ENCODE measurements at regions not wholly inside any gene's neighbourhood (a gene's known extent, or its start where the extent isn't known, plus 50 kb on each side); places are given as distances from the start of the nearest gene placed in this dataset.
"Not testable (repeated sequence)": the region's sequence is repeated elsewhere in the genome, so short reads cannot be mapped to it uniquely, and the experiment has no call there.

- no peak for DNase-seq (ENCODE audit: low spot score)
- in situ Hi-C loops (cut with HindIII; ENCODE audit: low sequenced_read_pairs): no loop called here
Observed at GRCh38 chr9:96108691-96109380, 193.1 kb downstream of the HSD17B3 start.

GRCh38 chr9:96107436-96107835, 194.5 kb downstream of the HSD17B3 start:
- no peak for DNase-seq (ENCODE audit: low spot score)

DNA sequence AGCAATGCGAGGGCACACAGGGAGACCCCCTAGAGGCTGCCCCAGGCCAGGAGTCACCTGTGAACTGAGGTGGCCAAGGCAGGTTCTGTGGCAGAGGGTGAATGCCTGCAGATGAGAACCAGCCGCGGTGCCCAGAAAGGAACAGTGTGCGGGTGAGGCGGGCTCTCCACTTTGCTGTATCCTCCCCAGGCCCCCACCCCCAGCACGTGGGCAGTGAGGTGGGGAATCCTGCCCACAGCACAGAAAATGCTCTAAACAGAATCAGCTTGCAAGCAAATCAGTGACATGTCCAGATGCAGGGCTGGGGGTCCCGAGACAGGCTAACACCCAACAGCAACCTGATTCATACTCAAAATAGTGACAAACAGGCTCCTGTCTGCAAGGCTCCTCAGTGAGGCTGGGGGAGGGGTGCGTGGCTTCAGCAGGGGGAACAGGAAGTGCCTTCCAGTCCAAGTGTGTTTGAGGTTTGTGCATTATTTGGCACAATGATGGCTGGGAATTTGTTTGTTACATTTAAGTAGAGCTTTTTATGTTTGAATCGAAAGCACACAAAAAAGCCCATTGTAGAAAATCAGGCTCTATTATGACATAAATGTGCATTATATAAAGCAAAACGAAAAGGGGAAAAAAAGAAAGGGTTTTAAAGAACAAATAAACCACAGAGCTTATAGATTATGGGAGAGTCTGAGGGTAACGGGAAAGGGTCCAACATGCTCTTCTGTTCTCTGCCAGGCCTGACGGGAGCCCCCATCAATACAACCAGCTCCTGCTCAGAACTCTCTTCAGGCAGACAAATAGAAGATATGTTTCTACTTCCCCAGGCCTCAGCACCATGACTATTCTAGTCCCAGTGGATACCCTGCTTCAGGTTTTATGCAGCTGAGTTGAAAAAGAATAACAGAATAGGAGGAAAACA, 201.3 kb downstream of the HSD17B3 start:
- DNase-seq (ENCODE audit: low spot score): no peak
- in situ Hi-C loops (cut with HindIII; ENCODE audit: low sequenced_read_pairs): no loop called here

More at GRCh38 chr9:96107436-96107835, 194.5 kb downstream of the HSD17B3 start:
- in situ Hi-C loops (cut with HindIII; ENCODE audit: low sequenced_read_pairs): no loop called here

GRCh38 chr9:96090630-96091029, 211.3 kb downstream of the HSD17B3 start:
- in situ Hi-C loops (cut with HindIII; ENCODE audit: low sequenced_read_pairs); DNase-seq (ENCODE audit: low spot score): not testable (repeated sequence)

DNA sequence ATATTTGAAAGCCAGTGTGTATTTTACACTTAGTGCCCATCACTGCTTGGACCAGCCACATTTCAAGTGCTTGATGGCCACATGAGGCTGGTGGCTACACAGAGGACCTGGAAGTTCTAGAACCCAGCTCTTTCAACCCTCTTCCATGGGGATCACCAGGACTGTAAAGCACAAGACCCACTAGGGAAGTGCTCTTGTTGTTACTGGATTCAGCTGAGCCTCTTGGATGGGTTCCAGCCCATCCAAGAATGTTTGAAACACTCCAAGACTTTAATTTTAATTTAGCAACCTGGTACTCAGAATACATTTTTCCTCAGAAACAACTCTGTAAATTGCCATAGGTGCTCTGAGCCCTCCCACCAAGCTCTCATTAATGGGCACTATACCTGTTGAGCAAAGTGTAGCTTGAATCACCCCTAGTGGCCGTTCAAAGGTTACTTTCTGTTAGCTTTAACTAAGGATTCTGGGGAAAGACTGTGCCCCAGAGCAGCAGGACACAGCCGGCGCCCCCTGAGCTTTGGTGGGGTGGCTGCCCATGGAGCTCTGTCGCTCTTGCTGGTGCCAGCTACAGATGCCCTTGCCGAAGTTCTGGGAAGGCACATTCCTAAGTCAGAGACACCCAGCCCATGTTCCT, 212.4 kb downstream of the HSD17B3 start:
- in situ Hi-C loops (cut with HindIII; ENCODE audit: low sequenced_read_pairs): no loop called here
- no peak for DNase-seq (ENCODE audit: low spot score)

DNA sequence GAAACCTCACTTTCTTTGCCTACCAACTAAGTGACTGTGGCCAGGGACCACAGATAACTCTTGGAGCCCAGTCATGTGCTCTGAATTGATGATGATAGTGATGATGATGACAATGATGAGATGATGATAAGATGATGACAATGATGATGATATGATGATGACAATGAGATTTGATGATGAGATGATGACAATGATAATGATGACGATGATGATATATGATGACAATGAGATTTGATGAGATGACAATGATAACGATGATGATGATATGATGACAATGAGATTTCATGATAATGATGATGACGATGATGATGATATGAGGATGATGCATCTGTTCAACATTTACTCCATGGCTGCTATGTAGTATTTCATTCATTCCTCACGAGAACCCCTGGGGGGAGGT, 213.0 kb downstream of the ERCC6L2 start:
- DNase-seq (ENCODE audit: low spot score): no peak
- in situ Hi-C loops (cut with HindIII; ENCODE audit: low sequenced_read_pairs): no loop called here

DNA sequence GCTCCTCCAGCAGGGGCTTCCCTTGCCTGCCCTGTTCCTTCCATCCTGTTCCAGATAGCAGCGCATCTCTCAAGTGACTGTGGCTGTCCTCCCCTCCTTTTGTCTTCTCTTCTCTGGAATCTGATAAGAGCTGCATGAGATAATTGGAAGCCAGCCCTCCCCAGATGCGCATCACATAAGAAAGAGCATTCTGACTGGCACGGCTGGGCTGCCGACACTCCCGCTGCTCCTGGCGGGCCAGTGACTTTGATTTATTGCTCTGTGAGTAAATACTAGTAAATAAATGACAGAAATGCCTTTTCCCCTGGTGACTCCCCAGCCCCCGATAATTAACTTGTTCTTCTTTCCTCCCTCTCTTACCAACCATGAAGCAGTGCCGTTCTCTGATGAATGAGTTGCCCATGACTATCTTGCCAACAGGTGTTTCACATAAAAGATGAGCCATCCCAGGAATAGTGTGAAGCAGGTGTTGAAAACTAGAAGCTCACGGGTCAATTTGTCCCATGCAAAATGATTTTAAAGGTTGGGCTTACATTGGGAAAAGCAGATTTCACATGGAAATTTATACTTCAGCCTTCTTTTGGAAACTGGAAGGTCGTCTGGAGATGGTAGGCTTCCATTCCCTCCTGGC, 212.3 kb downstream of the ERCC6L2 start:
- DNase-seq (ENCODE audit: low spot score): no peak
- in situ Hi-C loops (cut with HindIII; ENCODE audit: low sequenced_read_pairs): no loop called here

- DNase-seq (ENCODE audit: low spot score): no peak
- in situ Hi-C loops (cut with HindIII; ENCODE audit: low sequenced_read_pairs): no loop called here
Observed at GRCh38 chr9:96086936-96087571, 211.6 kb downstream of the ERCC6L2 start.

DNA sequence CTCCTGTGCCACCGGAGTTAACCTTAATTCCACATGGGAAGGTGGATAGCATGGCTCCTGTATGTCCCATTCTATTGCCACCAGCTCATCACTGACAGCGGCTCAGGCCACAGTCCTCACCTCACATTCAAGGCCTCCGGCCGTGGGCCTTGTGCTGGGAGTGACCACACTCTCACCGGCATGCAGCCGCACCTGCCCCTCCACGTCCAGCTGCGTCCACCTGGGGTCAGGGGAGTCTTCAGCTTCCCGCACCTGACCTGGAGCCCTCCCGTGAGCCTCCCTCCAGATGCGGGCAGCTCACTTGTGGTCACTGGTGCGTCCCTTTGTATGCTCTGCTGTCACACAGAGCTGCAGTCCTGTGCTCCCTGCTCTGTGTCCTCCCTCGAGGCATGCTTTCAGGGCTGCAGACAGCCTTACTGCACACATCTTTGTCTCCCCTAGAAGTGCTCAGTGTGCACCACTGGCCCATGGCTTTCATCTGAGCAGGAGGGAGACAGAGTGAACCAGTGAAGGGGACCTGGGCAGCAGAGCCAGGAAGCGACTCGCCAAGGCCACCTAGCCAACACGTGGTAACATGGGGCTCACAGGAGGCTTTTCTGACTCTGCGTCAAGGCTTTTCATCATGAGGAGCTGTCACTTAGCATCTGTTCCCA, 210.1 kb downstream of the ERCC6L2 start:
- in situ Hi-C loops (cut with HindIII; ENCODE audit: low sequenced_read_pairs): no loop called here

DNA sequence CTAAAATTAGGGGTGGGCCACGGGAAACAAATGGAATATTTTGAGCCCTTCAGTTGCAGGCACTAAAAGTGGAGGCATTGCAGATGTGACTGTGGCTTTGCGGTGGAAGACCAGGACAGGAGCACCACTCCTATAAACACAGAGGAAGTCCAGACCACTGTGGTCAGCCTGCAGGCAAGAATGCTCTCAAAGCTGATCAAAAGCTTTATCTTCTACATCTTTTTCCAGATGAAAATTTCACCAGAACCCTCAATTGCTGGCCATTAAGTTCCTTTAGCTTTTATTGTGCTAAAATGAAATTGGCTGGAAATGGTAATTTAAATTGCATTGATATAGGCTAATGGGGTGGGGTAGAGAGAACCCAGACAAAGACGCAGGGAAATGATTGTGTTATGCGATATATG, 208.8 kb downstream of the ERCC6L2 start:
- in situ Hi-C loops (cut with HindIII; ENCODE audit: low sequenced_read_pairs): no loop called here
- DNase-seq (ENCODE audit: low spot score): no peak

More for the DNA sequence above, 210.1 kb downstream of the ERCC6L2 start:
- no peak for DNase-seq (ENCODE audit: low spot score)

- DNase-seq (ENCODE audit: low spot score): no peak
- in situ Hi-C loops (cut with HindIII; ENCODE audit: low sequenced_read_pairs): no loop called here
Observed at GRCh38 chr9:96082516-96083232, 207.2 kb downstream of the ERCC6L2 start.

DNA sequence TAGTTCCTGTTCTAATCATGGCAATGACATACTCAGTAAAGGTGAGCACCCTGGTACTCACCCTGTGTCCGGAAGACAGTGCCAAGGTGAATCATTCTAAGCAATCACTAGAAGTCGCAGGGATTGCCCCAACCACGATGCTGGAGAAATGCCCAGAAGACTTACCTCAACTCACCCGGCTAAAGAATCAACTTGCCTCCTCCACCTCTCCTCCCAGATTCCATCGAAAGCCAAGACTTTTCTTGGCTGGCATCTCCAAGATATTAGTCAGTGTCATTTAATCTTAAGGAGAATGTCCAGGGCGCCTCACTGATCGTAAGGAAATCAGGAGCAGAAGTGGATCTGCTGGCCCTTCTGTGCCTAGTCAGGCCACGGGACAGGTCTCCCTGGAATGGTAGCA, 204.9 kb downstream of the ERCC6L2 start:
- no peak for DNase-seq (ENCODE audit: low spot score)
- in situ Hi-C loops (cut with HindIII; ENCODE audit: low sequenced_read_pairs): no loop called here

- no peak for DNase-seq (ENCODE audit: low spot score)
- in situ Hi-C loops (cut with HindIII; ENCODE audit: low sequenced_read_pairs): no loop called here
Observed at GRCh38 chr9:96079779-96080178, 204.3 kb downstream of the ERCC6L2 start.

DNA sequence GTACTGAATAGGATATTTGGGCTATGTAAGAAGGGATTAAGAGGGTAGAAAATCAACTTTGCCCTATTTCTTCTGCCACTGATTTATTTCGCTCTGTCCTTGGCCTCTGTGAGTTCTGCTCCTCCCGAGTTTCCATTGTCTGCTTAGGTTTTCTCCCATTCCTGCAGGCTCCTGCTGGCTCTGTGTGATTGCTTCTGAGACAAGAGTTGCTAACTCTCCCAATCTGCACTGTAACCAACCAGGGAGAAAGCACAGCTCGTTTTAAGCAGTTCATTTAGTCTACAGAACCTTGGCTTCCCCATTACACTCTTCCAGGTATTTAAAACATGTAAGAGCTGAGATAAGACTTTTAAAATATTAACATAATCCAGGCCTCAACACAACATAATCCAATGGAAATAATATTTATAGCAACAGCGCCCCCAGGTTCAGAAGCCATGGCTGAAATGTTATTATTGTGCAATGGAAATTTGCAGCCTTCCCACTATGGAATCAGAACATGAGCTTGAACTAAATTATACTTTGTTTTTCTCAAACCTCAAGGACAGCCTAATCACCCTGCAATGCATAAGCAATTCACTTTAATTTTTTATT, 203.5 kb downstream of the ERCC6L2 start:
- in situ Hi-C loops (cut with HindIII; ENCODE audit: low sequenced_read_pairs): no loop called here
- no peak for DNase-seq (ENCODE audit: low spot score)

DNA sequence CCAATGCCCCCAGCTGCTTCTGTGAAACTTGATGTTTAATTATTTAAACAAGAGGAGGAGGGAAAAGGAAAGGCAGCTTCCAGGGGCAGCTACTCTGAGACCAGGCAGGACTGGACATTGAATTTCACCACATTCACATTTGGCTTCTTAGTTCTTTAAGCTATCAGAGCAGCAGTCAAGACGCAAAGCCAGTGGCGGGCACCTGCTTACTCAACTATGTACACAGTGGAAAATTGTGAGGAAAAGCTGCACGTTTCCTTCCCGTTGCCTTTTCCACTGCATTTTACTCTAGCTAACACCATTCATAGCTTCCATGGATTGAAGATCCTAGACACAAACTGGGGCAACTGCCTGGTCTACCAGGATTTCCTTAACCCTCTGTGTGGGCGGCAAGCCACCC, 200.3 kb downstream of the ERCC6L2 start:
- in situ Hi-C loops (cut with HindIII; ENCODE audit: low sequenced_read_pairs): no loop called here
- DNase-seq (ENCODE audit: low spot score): no peak

GRCh38 chr9:96075111-96075510, 199.6 kb downstream of the ERCC6L2 start:
- in situ Hi-C loops (cut with HindIII; ENCODE audit: low sequenced_read_pairs): no loop called here
- no peak for DNase-seq (ENCODE audit: low spot score)

GRCh38 chr9:96073531-96074480, 198.3 kb downstream of the ERCC6L2 start:
- in situ Hi-C loops (cut with HindIII; ENCODE audit: low sequenced_read_pairs): no loop called here
- no peak for DNase-seq (ENCODE audit: low spot score)

Measured in G401 (cell line).